ENCODE measurements at regions not wholly inside any gene's neighbourhood (a gene's known extent, or its start where the extent isn't known, plus 50 kb on each side); places are given as distances from the start of the nearest gene placed in this dataset.

DNA sequence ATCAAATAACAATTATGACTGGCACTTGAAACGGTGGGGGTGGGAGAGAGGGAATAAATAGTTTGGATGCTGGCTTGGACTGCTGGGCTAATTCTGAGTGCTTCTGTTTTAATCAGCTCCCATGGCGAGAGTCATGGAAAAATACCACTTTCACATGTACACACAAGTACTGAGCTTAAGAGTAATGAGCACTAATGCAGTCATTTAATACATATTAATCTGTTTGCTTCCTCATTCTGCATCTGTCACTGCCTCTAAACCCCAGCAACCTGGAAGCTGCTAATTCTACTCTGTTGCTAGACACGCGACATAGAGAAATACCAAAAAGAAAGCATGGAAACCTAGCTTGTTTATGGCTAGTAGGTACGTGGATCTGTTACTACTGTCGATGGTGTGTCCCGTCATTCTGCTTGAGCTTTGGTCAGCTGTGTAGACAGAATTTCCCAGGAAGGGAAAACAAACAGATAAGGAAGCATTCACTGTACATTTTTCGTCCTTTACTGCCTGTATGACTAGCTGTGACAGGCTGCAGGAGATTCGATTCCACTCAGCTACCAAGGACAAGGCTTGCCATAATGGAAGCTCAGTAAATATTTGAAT lies 238.8 kb downstream of the BAMBI start:
- no peak for TF ChIP-seq CTCF (optimal IDR thresholded peaks at IDR 0.05 in 1 of 3, IDR thresholded peaks at IDR 0.05 in 1 of 3, conservative IDR thresholded peaks at IDR 0.05 in 1 of 3; ENCODE audit: extremely low read depth in 1 of 3, insufficient read depth in 2 of 3, low read length in 3 of 3)
- TF ChIP-seq EZH2 (IDR thresholded peaks at IDR 0.05; ENCODE audit: low read length) = no peak
